ENCODE measurements at regions not wholly inside any gene's neighbourhood (a gene's known extent, or its start where the extent isn't known, plus 50 kb on each side); places are given as distances from the start of the nearest gene placed in this dataset.

- no peak for ATAC-seq
- no peaks in the 10 kb centered on the region for H3K27me3 ChIP-seq (ENCODE audit: control insufficient read depth in 2 of 2, insufficient read depth in 2 of 2, low read length in 2 of 2)
- Mint-ChIP-seq H3K9me3 (peaks cover 0 to 2% (median 0%) of the 10 kb centered on the region in 11 donors), H3K4me3 (no peak overlapping the region), H3K27me3 (no peaks in the 10 kb centered on the region), H3K36me3 (no peaks in the 10 kb centered on the region), H3K27ac (no peak overlapping the region), H3K4me1 (no peaks in the 10 kb centered on the region)
- no peaks in the 10 kb centered on the region for H3K4me1 ChIP-seq (ENCODE audit: control insufficient read depth in 2 of 2, insufficient read depth in 2 of 2, low read length in 2 of 2)
- no peaks in the 10 kb centered on the region for H3K9me3 ChIP-seq (ENCODE audit: control insufficient read depth in 2 of 3, low read length in 3 of 3)
- intact Hi-C loops (cut with micrococcal nuclease), result no loop called here
- CTCF ChIA-PET, result no interaction called here
- no peak overlapping the region for H3K4me3 ChIP-seq (ENCODE audit: low read length)
- POLR2A ChIA-PET, result no interaction called here
- no peaks in the 10 kb centered on the region for H3K36me3 ChIP-seq (ENCODE audit: control insufficient read depth in 2 of 3, insufficient read depth in 3 of 3, low read length in 3 of 3)
- no peak for DNase-seq
- H3K27ac ChIP-seq (ENCODE audit: low read depth, low read length), result no peak overlapping the region
These were observed 695.0 kb upstream of the NRP1 start for GRCh38 chr10:34029455-34029854.

DNA sequence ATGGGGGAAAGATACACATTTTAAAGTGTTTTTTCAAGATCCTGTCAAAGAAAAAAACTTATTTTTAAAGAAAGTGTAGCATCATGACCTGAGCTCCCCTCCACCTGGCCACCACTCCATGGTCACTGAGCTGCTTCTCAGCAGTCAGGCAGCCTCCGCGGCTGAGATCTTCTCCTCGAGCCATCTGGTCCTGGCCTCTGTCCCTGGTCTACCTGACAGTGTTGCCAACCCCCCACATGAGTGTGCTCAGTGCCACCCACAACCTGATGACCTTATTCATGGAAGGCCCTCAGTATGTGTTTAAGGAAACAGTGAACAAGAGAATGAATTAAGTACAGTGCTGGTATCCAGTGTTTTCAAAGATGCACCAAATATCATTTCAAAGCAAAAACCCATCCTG lies 694.5 kb upstream of the NRP1 start:
- no peak for ATAC-seq
- Histone ChIP-seq H3K4me1 (ENCODE audit: control insufficient read depth in 2 of 2, insufficient read depth in 2 of 2, low read length in 2 of 2) (no peaks in the 10 kb centered on the region), H3K27ac (ENCODE audit: low read depth, low read length) (no peak overlapping the region), H3K4me3 (ENCODE audit: low read length) (no peak overlapping the region), H3K9me3 (ENCODE audit: control insufficient read depth in 2 of 3, low read length in 3 of 3) (no peaks in the 10 kb centered on the region), H3K27me3 (ENCODE audit: control insufficient read depth in 2 of 2, insufficient read depth in 2 of 2, low read length in 2 of 2) (no peaks in the 10 kb centered on the region), H3K36me3 (ENCODE audit: control insufficient read depth in 2 of 3, insufficient read depth in 3 of 3, low read length in 3 of 3) (no peaks in the 10 kb centered on the region)
- H3K9me3 Mint-ChIP-seq, result peaks cover 0 to 1% (median 0%) of the 10 kb centered on the region in 11 donors
- no peak overlapping the region for H3K27ac Mint-ChIP-seq
- intact Hi-C loops (cut with micrococcal nuclease), result no loop called here
- POLR2A ChIA-PET, result no interaction called here
- DNase-seq, result no peak
- no peak overlapping the region for H3K4me3 Mint-ChIP-seq
- H3K36me3 Mint-ChIP-seq, result no peaks in the 10 kb centered on the region
- CTCF ChIA-PET, result no interaction called here
- H3K4me1 Mint-ChIP-seq, result no peaks in the 10 kb centered on the region
- H3K27me3 Mint-ChIP-seq, result no peaks in the 10 kb centered on the region

GRCh38 chr10:34024693-34025425 lies 690.4 kb upstream of the NRP1 start:
- intact Hi-C loops (cut with micrococcal nuclease), result no loop called here
- ChIA-PET POLR2A (no interaction called here), CTCF (no interaction called here)
- Mint-ChIP-seq H3K9me3 (peaks cover 0 to 8% (median 0%) of the 10 kb centered on the region in 11 donors), H3K36me3 (no peaks in the 10 kb centered on the region), H3K4me1 (no peaks in the 10 kb centered on the region), H3K27me3 (no peaks in the 10 kb centered on the region), H3K27ac (peak overlapping the region in 1 of 9 donors; percentile 15), H3K4me3 (no peak overlapping the region)
- Histone ChIP-seq H3K9me3 (ENCODE audit: control insufficient read depth in 2 of 3, low read length in 3 of 3) (no peaks in the 10 kb centered on the region), H3K36me3 (ENCODE audit: control insufficient read depth in 2 of 3, insufficient read depth in 3 of 3, low read length in 3 of 3) (no peaks in the 10 kb centered on the region), H3K27ac (ENCODE audit: low read depth, low read length) (no peak overlapping the region), H3K4me1 (ENCODE audit: control insufficient read depth in 2 of 2, insufficient read depth in 2 of 2, low read length in 2 of 2) (no peaks in the 10 kb centered on the region), H3K27me3 (ENCODE audit: control insufficient read depth in 2 of 2, insufficient read depth in 2 of 2, low read length in 2 of 2) (no peaks in the 10 kb centered on the region), H3K4me3 (ENCODE audit: low read length) (no peak overlapping the region)
- no peak for ATAC-seq
- DNase-seq, result no peak

- intact Hi-C loops (cut with micrococcal nuclease), result no loop called here
- Mint-ChIP-seq H3K27me3 (no peaks in the 10 kb centered on the region), H3K27ac (no peak overlapping the region), H3K4me1 (no peaks in the 10 kb centered on the region), H3K9me3 (peaks cover 0 to 8% (median 0%) of the 10 kb centered on the region in 11 donors), H3K4me3 (no peak overlapping the region), H3K36me3 (no peaks in the 10 kb centered on the region)
- Histone ChIP-seq H3K9me3 (ENCODE audit: control insufficient read depth in 2 of 3, low read length in 3 of 3) (no peaks in the 10 kb centered on the region), H3K4me1 (ENCODE audit: control insufficient read depth in 2 of 2, insufficient read depth in 2 of 2, low read length in 2 of 2) (no peaks in the 10 kb centered on the region), H3K36me3 (ENCODE audit: control insufficient read depth in 2 of 3, insufficient read depth in 3 of 3, low read length in 3 of 3) (no peaks in the 10 kb centered on the region), H3K4me3 (ENCODE audit: low read length) (no peak overlapping the region), H3K27me3 (ENCODE audit: control insufficient read depth in 2 of 2, insufficient read depth in 2 of 2, low read length in 2 of 2) (no peaks in the 10 kb centered on the region), H3K27ac (ENCODE audit: low read depth, low read length) (no peak overlapping the region)
- ChIA-PET POLR2A (no interaction called here), CTCF (no interaction called here)
- no peak for DNase-seq
- ATAC-seq, result no peak
These were observed 689.8 kb upstream of the NRP1 start for GRCh38 chr10:34024282-34024681.

DNA sequence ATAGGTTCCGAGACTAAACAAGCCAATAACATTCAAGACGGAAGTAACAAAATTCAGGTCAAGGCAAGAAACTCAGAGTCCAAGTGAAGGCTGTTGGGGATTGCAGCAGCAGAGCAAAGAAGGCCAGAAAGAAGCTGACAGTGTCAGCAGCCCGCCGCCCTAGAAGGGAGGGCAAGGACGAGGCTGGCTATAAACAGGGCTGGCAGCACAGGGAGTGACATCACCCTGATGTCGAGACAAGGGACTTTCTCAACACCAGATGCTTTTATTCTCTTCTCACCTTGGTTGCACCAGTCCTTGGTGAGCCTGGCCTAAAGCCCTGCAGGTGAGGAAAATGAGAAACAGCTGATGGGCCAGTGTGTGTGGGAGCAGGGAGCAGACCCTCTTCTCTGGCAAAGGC lies 687.7 kb upstream of the NRP1 start:
- no peaks in the 10 kb centered on the region for H3K27me3 ChIP-seq (ENCODE audit: control insufficient read depth in 2 of 2, insufficient read depth in 2 of 2, low read length in 2 of 2)
- H3K27ac ChIP-seq (ENCODE audit: low read depth, low read length), result no peak overlapping the region
- intact Hi-C loops (cut with micrococcal nuclease), result no loop called here
- DNase-seq (no peak), ATAC-seq (no peak)
- no peaks in the 10 kb centered on the region for H3K9me3 ChIP-seq (ENCODE audit: control insufficient read depth in 2 of 3, low read length in 3 of 3)
- Mint-ChIP-seq H3K27me3 (no peaks in the 10 kb centered on the region), H3K4me3 (no peak overlapping the region), H3K9me3 (peaks cover 0 to 8% (median 0%) of the 10 kb centered on the region in 11 donors), H3K27ac (no peak overlapping the region), H3K36me3 (no peaks in the 10 kb centered on the region), H3K4me1 (peaks cover 0 to 1% (median 0%) of the 10 kb centered on the region in 7 donors)
- ChIA-PET CTCF (no interaction called here), POLR2A (no interaction called here)
- no peak overlapping the region for H3K4me3 ChIP-seq (ENCODE audit: low read length)
- no peaks in the 10 kb centered on the region for H3K4me1 ChIP-seq (ENCODE audit: control insufficient read depth in 2 of 2, insufficient read depth in 2 of 2, low read length in 2 of 2)
- H3K36me3 ChIP-seq (ENCODE audit: control insufficient read depth in 2 of 3, insufficient read depth in 3 of 3, low read length in 3 of 3), result no peaks in the 10 kb centered on the region

GRCh38 chr10:34018784-34019183 lies 684.3 kb upstream of the NRP1 start:
- Mint-ChIP-seq H3K27ac (no peak overlapping the region), H3K4me3 (no peak overlapping the region), H3K4me1 (peaks cover 0 to 1% (median 0%) of the 10 kb centered on the region in 7 donors), H3K9me3 (peaks cover 0 to 8% (median 0%) of the 10 kb centered on the region in 11 donors), H3K27me3 (peaks cover 0 to 5% (median 0%) of the 10 kb centered on the region in 5 donors), H3K36me3 (no peaks in the 10 kb centered on the region)
- Histone ChIP-seq H3K27me3 (ENCODE audit: control insufficient read depth in 2 of 2, insufficient read depth in 2 of 2, low read length in 2 of 2) (no peaks in the 10 kb centered on the region), H3K9me3 (ENCODE audit: control insufficient read depth in 2 of 3, low read length in 3 of 3) (no peaks in the 10 kb centered on the region), H3K4me3 (ENCODE audit: low read length) (no peak overlapping the region), H3K36me3 (ENCODE audit: control insufficient read depth in 2 of 3, insufficient read depth in 3 of 3, low read length in 3 of 3) (no peaks in the 10 kb centered on the region), H3K27ac (ENCODE audit: low read depth, low read length) (no peak overlapping the region), H3K4me1 (ENCODE audit: control insufficient read depth in 2 of 2, insufficient read depth in 2 of 2, low read length in 2 of 2) (no peaks in the 10 kb centered on the region)
- ChIA-PET POLR2A (no interaction called here), CTCF (no interaction called here)
- intact Hi-C loops (cut with micrococcal nuclease), result no loop called here
- DNase-seq, result no peak
- ATAC-seq, result no peak

DNA sequence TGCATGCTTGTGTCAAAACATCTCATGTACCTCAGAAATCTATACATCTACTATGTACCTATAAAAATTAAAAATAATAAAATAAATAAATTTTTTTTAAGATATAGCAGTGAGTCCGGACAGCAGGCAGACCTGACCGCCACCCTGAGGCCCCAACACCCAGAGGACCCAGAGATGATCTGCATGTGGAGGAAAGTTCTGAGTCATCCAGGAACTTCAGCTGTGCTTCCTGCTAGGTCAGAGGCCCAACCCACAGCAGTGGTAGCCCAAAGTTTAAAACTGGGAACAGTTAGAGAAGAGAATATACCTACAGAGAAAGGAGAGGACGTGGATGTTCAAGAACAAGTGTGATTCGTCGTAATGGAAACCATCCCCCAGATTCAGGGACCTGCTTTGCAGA lies 683.7 kb upstream of the NRP1 start:
- H3K9me3 Mint-ChIP-seq, result peaks cover 0 to 8% (median 0%) of the 10 kb centered on the region in 11 donors

More for the DNA sequence above, 683.7 kb upstream of the NRP1 start:
- Histone ChIP-seq H3K36me3 (ENCODE audit: control insufficient read depth in 2 of 3, insufficient read depth in 3 of 3, low read length in 3 of 3) (no peaks in the 10 kb centered on the region), H3K27me3 (ENCODE audit: control insufficient read depth in 2 of 2, insufficient read depth in 2 of 2, low read length in 2 of 2) (no peaks in the 10 kb centered on the region), H3K4me3 (ENCODE audit: low read length) (no peak overlapping the region), H3K4me1 (ENCODE audit: control insufficient read depth in 2 of 2, insufficient read depth in 2 of 2, low read length in 2 of 2) (no peaks in the 10 kb centered on the region), H3K27ac (ENCODE audit: low read depth, low read length) (no peak overlapping the region), H3K9me3 (ENCODE audit: control insufficient read depth in 2 of 3, low read length in 3 of 3) (no peaks in the 10 kb centered on the region)
- Mint-ChIP-seq H3K27me3 (peaks cover 0 to 10% (median 6%) of the 10 kb centered on the region in 5 donors), H3K36me3 (no peaks in the 10 kb centered on the region), H3K4me3 (no peak overlapping the region), H3K27ac (no peak overlapping the region), H3K4me1 (peaks cover 0 to 4% (median 0%) of the 10 kb centered on the region in 7 donors)
- DNase-seq (no peak), ATAC-seq (no peak)
- CTCF ChIA-PET, result no interaction called here
- POLR2A ChIA-PET, result no interaction called here
- intact Hi-C loops (cut with micrococcal nuclease), result no loop called here

Data from naive thymus-derived CD4-positive, alpha-beta T cell (primary cell).